Smooth muscle cell (in vitro differentiated cells): ENCODE measurements at regions not wholly inside any gene's neighbourhood (a gene's known extent, or its start where the extent isn't known, plus 50 kb on each side); places are given as distances from the start of the nearest gene placed in this dataset.

Source experiments
- DNase-seq: peaks from one replicate; lab custom pipeline; 2025; ENCODE audit not compliant: unreplicated experiment; lab: John Stamatoyannopoulos, UW
- H2AFZ ChIP-seq: fragments of 200-600 bp; sonication (generic); 2 replicates; pipeline ENCODE4 v1.6.0; 2016; ENCODE audit warnings: antibody characterized with exemption, low read depth, mild to moderate bottlenecking
- H3F3A ChIP-seq: fragments of 200-600 bp; sonication (generic); 2 replicates; pipeline ENCODE4 v1.6.0; 2017; ENCODE audit warnings: antibody characterized with exemption, low read depth
- H3K27ac ChIP-seq: fragments of 200-600 bp; sonication (generic); 2 replicates; pipeline ENCODE4 v1.5.1; 2016; ENCODE audit warnings: low read depth, mild to moderate bottlenecking
- H3K27me3 ChIP-seq: fragments of 200-600 bp; sonication (generic); 2 replicates; pipeline ENCODE4 v1.6.1; 2016; ENCODE audit warnings: low read depth, mild to moderate bottlenecking
- H3K36me3 ChIP-seq: fragments of 200-600 bp; sonication (generic); 2 replicates; pipeline ENCODE4 v1.5.1; 2016; ENCODE audit warnings: low read depth
- H3K4me1 ChIP-seq: fragments of 200-600 bp; sonication (generic); 2 replicates; pipeline ENCODE4 v1.5.1; 2016; ENCODE audit warnings: low read depth
- H3K4me2 ChIP-seq: fragments of 200-600 bp; sonication (generic); 2 replicates; pipeline ENCODE4 v1.6.0; 2016; ENCODE audit warnings: mild to moderate bottlenecking
- H3K4me3 ChIP-seq: fragments of 200-600 bp; sonication (generic); 2 replicates; pipeline ENCODE4 v1.5.1; 2016; ENCODE audit warnings: mild to moderate bottlenecking
- H3K79me2 ChIP-seq: fragments of 200-600 bp; sonication (generic); 2 replicates; pipeline ENCODE4 v1.6.0; 2016; ENCODE audit warnings: low read depth, mild to moderate bottlenecking
- H3K9ac ChIP-seq: fragments of 200-600 bp; sonication (generic); 2 replicates; pipeline ENCODE4 v1.6.0; 2016; ENCODE audit warnings: low read depth
- H3K9me3 ChIP-seq: fragments of 200-600 bp; sonication (generic); replicated peaks from 2 replicates; pipeline ENCODE4 v1.5.1; 2016; ENCODE audit warnings: low read depth
- H4K20me1 ChIP-seq: fragments of 200-600 bp; sonication (generic); 2 replicates; pipeline ENCODE4 v1.6.0; 2016; ENCODE audit warnings: low read depth
- WGBS: methylation state at CpG from one replicate; pipeline ENCODE4 v1.1.7; 2016; ENCODE audit warnings: low lambda C conversion rate; 5-methylcytosine and 5-hydroxymethylcytosine counted together
- TF ChIP-seq, protein P1 (sequence below): fragments of 200-600 bp; sonication (generic); IDR thresholded peaks from 2 replicates; pipeline ENCODE4 v1.5.1; 2017; ENCODE audit warnings: borderline replicate concordance, mild to moderate bottlenecking, antibody characterized with exemption; ENCODE audit not compliant: insufficient read depth, poor library complexity, severe bottlenecking

DNA sequence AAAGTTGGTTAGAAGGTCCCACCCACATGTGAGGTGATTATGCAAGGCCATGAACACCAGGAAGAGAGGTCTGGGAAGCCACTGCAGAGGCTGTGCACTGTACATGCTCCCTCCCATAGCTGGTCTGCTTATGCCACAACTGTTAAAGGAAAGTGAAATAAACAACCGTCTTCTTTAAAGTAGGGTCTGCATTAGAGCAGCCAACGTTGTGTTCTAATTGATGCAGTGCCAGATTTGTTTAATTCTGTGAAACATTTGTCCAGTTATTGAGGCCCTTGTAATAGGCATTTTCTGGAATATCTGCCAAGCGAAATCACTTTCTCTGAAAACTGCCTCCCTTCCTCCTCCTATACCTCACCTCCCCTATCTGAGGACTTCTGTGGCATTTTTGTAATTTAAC, 224.0 kb upstream of the LNX1 start:
- Histone ChIP-seq H3K27me3 (no peaks in the 10 kb centered on the region), H3K9ac (no peak overlapping the region), H3K4me3 (no peak overlapping the region), H2AFZ (no peak overlapping the region), H3K9me3 (no peaks in the 10 kb centered on the region), H4K20me1 (no peaks in the 10 kb centered on the region), H3K4me2 (no peak overlapping the region), H3K36me3 (no peaks in the 10 kb centered on the region), H3K79me2 (no peaks in the 10 kb centered on the region), H3F3A (no peaks in the 10 kb centered on the region), H3K4me1 (no peaks in the 10 kb centered on the region), H3K27ac (no peak overlapping the region)
- DNase-seq, result no peak
- WGBS, result 85% methylated on average over 3 of the region's 3 CpGs
- TF ChIP-seq, protein P1, sequence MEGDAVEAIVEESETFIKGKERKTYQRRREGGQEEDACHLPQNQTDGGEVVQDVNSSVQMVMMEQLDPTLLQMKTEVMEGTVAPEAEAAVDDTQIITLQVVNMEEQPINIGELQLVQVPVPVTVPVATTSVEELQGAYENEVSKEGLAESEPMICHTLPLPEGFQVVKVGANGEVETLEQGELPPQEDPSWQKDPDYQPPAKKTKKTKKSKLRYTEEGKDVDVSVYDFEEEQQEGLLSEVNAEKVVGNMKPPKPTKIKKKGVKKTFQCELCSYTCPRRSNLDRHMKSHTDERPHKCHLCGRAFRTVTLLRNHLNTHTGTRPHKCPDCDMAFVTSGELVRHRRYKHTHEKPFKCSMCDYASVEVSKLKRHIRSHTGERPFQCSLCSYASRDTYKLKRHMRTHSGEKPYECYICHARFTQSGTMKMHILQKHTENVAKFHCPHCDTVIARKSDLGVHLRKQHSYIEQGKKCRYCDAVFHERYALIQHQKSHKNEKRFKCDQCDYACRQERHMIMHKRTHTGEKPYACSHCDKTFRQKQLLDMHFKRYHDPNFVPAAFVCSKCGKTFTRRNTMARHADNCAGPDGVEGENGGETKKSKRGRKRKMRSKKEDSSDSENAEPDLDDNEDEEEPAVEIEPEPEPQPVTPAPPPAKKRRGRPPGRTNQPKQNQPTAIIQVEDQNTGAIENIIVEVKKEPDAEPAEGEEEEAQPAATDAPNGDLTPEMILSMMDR, result no peak

DNA sequence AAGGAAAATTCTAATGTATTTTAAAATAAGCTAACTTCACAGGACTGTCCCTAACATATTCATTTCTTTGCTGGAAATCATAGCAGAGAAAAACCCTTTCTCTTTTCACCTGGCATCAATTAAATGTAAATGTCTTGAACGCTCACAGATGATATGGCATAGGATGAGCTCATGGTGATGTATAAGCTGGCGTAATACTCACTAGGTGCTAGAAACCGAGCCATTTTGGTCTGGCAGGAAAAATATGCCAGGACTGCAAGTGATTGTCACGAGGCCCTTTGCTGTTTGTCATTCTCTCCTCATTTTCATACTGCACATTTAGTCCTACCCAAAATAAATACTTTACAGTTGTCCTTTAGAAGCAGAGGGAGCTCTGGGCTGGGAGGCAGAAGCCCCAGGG, 222.7 kb upstream of the LNX1 start:
- no peaks in the 10 kb centered on the region for H4K20me1 ChIP-seq
- H3K79me2 ChIP-seq, result no peaks in the 10 kb centered on the region
- H3F3A ChIP-seq, result no peaks in the 10 kb centered on the region
- no peaks in the 10 kb centered on the region for H3K9me3 ChIP-seq
- no peak overlapping the region for H3K4me2 ChIP-seq
- no peaks in the 10 kb centered on the region for H3K4me1 ChIP-seq
- no peak overlapping the region for H3K27ac ChIP-seq
- no peak for DNase-seq
- H2AFZ ChIP-seq, result no peak overlapping the region
- 90% methylated on average over 4 of the region's 4 CpGs for WGBS
- no peaks in the 10 kb centered on the region for H3K27me3 ChIP-seq
- no peak overlapping the region for H3K4me3 ChIP-seq
- H3K36me3 ChIP-seq, result no peaks in the 10 kb centered on the region
- no peak overlapping the region for H3K9ac ChIP-seq
- TF ChIP-seq, protein P1, result no peak

DNA sequence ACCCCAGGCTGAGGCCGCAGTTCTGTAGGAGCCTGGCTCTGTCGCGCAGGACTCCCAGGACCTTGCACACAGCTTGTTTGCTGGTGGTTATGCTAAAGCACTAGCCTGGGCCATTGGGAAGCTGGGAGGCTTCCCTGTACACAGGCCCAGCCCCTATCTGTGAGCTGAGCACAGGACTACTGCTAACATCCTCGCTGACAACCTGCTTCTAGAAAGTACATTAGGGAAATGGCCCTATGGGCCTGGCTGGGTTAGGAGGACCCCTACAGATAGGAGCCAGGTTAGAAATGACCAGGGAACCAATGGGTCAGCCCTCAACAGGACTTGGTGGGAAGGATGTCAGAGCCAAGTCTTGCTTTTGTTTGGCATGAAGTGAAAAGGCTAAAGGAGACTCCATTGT, 219.4 kb upstream of the LNX1 start:
- Histone ChIP-seq H3K4me3 (no peak overlapping the region), H3K9me3 (no peaks in the 10 kb centered on the region), H3K9ac (no peak overlapping the region), H3K4me2 (no peak overlapping the region), H4K20me1 (no peaks in the 10 kb centered on the region), H2AFZ (no peak overlapping the region), H3K27ac (no peak overlapping the region), H3F3A (no peaks in the 10 kb centered on the region), H3K4me1 (no peaks in the 10 kb centered on the region), H3K36me3 (no peaks in the 10 kb centered on the region), H3K79me2 (no peaks in the 10 kb centered on the region), H3K27me3 (no peaks in the 10 kb centered on the region)
- DNase-seq, result no peak
- WGBS, result 97% methylated on average over 4 of the region's 4 CpGs
- TF ChIP-seq, protein P1, result no peak

DNA sequence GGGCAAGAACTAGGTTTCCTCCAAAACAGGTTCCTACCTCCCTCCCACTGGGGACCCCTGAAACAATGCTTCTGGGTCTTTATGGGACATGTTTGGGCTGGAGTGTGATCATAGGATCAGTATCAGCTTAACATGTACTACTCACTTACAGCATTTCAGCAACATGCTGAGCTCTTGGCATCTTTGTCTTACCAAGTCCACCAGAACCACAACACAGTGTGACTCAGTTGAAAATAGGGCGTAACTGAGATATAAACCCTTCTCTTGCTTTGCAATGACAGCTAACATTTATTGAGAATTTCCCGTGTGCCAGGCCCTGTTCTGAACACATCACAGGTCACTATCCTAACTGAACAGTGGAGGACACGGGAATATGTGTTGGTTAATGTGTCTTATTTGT, 218.5 kb upstream of the LNX1 start:
- no peak overlapping the region for H2AFZ ChIP-seq
- no peak overlapping the region for H3K9ac ChIP-seq
- H3K36me3 ChIP-seq, result no peaks in the 10 kb centered on the region
- no peak overlapping the region for H3K4me3 ChIP-seq
- H3K79me2 ChIP-seq, result no peaks in the 10 kb centered on the region
- H3K27me3 ChIP-seq, result no peaks in the 10 kb centered on the region
- DNase-seq, result no peak
- no peaks in the 10 kb centered on the region for H3K9me3 ChIP-seq
- no peaks in the 10 kb centered on the region for H3F3A ChIP-seq
- no peak overlapping the region for H3K27ac ChIP-seq
- no peaks in the 10 kb centered on the region for H4K20me1 ChIP-seq
- TF ChIP-seq, protein P1, result no peak
- no peaks in the 10 kb centered on the region for H3K4me1 ChIP-seq
- 93% methylated on average over 3 of the region's 3 CpGs for WGBS
- no peak overlapping the region for H3K4me2 ChIP-seq
